KMS-11 (cell line): ENCODE measurements at regions not wholly inside any gene's neighbourhood (a gene's known extent, or its start where the extent isn't known, plus 50 kb on each side); places are given as distances from the start of the nearest gene placed in this dataset.

Experiments
- H2AFZ ChIP-seq: fragments of 200-600 bp; sonication (generic); 2 replicates; pipeline ENCODE4 v1.6.1; 2016; ENCODE audit warnings: antibody characterized with exemption, mixed run types, low read depth
- H3K27ac ChIP-seq: fragments of 200-600 bp; sonication (generic); 2 replicates; pipeline ENCODE4 v1.6.1; 2016; ENCODE audit warnings: mild to moderate bottlenecking, mixed run types
- H3K27me3 ChIP-seq: fragments of 200-600 bp; sonication (generic); 2 replicates; pipeline ENCODE4 v1.6.1; 2017; ENCODE audit warnings: mild to moderate bottlenecking, low read depth, mixed run types, moderate library complexity; ENCODE audit not compliant: insufficient read depth
- H3K36me3 ChIP-seq: fragments of 200-600 bp; sonication (generic); 2 replicates; pipeline ENCODE4 v1.6.1; 2017; ENCODE audit warnings: mild to moderate bottlenecking, mixed run types; ENCODE audit not compliant: insufficient read depth
- H3K4me1 ChIP-seq: fragments of 200-600 bp; sonication (generic); 2 replicates; pipeline ENCODE4 v1.6.1; 2016; ENCODE audit warnings: mild to moderate bottlenecking, low read depth, mixed run types; ENCODE audit not compliant: poor library complexity, severe bottlenecking
- H3K4me2 ChIP-seq: fragments of 200-600 bp; sonication (generic); 2 replicates; pipeline ENCODE4 v1.7.0; 2016; ENCODE audit warnings: mild to moderate bottlenecking, mixed run types
- H3K4me3 ChIP-seq: fragments of 200-600 bp; sonication (generic); IDR thresholded peaks from 2 replicates; pipeline ENCODE4 v1.6.1; 2017; ENCODE audit warnings: low read depth, low read length, mixed read lengths; ENCODE audit not compliant: insufficient read depth
- H3K79me2 ChIP-seq: fragments of 200-600 bp; sonication (generic); 2 replicates; pipeline ENCODE4 v1.6.1; 2016; ENCODE audit warnings: low read depth, mixed run types; ENCODE audit not compliant: insufficient read depth
- H3K9ac ChIP-seq: fragments of 200-600 bp; sonication (generic); 2 replicates; pipeline ENCODE4 v1.6.1; 2016; ENCODE audit warnings: mild to moderate bottlenecking, mixed run types
- H4K20me1 ChIP-seq: fragments of 200-600 bp; sonication (generic); 2 replicates; pipeline ENCODE4 v1.6.1; 2016; ENCODE audit warnings: mild to moderate bottlenecking, mixed run types; ENCODE audit not compliant: insufficient read depth
- CTCF ChIP-seq: fragments of 200-600 bp; sonication (generic); conservative IDR thresholded peaks from 2 replicates; pipeline ENCODE4 v1.6.1; 2017; ENCODE audit warnings: low read depth, mild to moderate bottlenecking, antibody characterized with exemption, low read length, moderate library complexity, mixed read lengths

DNA sequence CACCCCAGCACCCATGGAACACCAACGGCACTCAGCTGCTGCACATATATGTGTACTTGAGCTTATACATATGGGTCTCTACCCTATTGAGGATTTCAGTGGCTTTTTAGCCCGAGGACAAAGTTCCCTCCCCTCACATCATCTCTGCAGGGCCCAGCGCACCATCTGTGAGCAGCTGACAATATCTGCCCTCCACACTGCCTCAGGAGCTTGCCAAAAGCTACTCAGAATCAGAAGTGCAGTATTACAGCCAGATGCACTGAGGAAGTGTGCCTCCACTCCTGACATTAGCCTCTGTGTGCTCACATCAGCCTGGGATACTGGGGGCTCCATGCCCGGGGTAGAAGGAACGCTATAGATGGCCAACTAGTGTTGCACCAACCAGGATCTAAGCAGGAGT lies 903.9 kb downstream of the UQCRFS1 start:
- H4K20me1 ChIP-seq = no peaks in the 10 kb centered on the region
- H3K27me3 ChIP-seq = no peaks in the 10 kb centered on the region
- no peak for TF ChIP-seq CTCF
- H3K4me2 ChIP-seq = no peak overlapping the region
- no peaks in the 10 kb centered on the region for H3K79me2 ChIP-seq
- no peak overlapping the region for H3K27ac ChIP-seq
- no peak overlapping the region for H3K4me3 ChIP-seq
- H2AFZ ChIP-seq = no peak overlapping the region
- H3K4me1 ChIP-seq = no peaks in the 10 kb centered on the region
- H3K9ac ChIP-seq = no peak overlapping the region
- H3K36me3 ChIP-seq = no peaks in the 10 kb centered on the region

- Histone ChIP-seq H3K27me3 (no peaks in the 10 kb centered on the region), H3K4me2 (no peak overlapping the region), H3K27ac (no peak overlapping the region), H2AFZ (no peak overlapping the region), H3K4me3 (no peak overlapping the region), H3K4me1 (no peaks in the 10 kb centered on the region), H3K36me3 (no peaks in the 10 kb centered on the region), H3K79me2 (no peaks in the 10 kb centered on the region), H4K20me1 (no peaks in the 10 kb centered on the region), H3K9ac (no peak overlapping the region)
- TF ChIP-seq CTCF = no peak
These were observed 905.0 kb downstream of the UQCRFS1 start for GRCh38 chr19:28307963-28308362.

GRCh38 chr19:28307487-28307886 lies 905.5 kb downstream of the UQCRFS1 start:
- H3K9ac ChIP-seq = no peak overlapping the region

GRCh38 chr19:28305513-28305912 lies 907.4 kb downstream of the UQCRFS1 start:
- no peaks in the 10 kb centered on the region for H4K20me1 ChIP-seq
- H3K27me3 ChIP-seq = no peaks in the 10 kb centered on the region
- no peak overlapping the region for H3K27ac ChIP-seq
- no peak overlapping the region for H3K4me2 ChIP-seq
- no peaks in the 10 kb centered on the region for H3K79me2 ChIP-seq
- H3K4me3 ChIP-seq = no peak overlapping the region
- no peak overlapping the region for H2AFZ ChIP-seq
- no peaks in the 10 kb centered on the region for H3K4me1 ChIP-seq
- no peak overlapping the region for H3K9ac ChIP-seq
- no peaks in the 10 kb centered on the region for H3K36me3 ChIP-seq
- TF ChIP-seq CTCF = no peak

More at GRCh38 chr19:28307487-28307886, 905.5 kb downstream of the UQCRFS1 start:
- TF ChIP-seq CTCF = no peak
- Histone ChIP-seq H3K27me3 (no peaks in the 10 kb centered on the region), H3K27ac (no peak overlapping the region), H4K20me1 (no peaks in the 10 kb centered on the region), H3K36me3 (no peaks in the 10 kb centered on the region), H3K79me2 (no peaks in the 10 kb centered on the region), H2AFZ (no peak overlapping the region), H3K4me3 (no peak overlapping the region), H3K4me2 (no peak overlapping the region), H3K4me1 (no peaks in the 10 kb centered on the region)
